ENCODE measurements at regions not wholly inside any gene's neighbourhood (a gene's known extent, or its start where the extent isn't known, plus 50 kb on each side); places are given as distances from the start of the nearest gene placed in this dataset.

- H2BK5ac ChIP-seq (ENCODE audit: low read depth, low read length, poor library complexity, severe bottlenecking), result no peak overlapping the region
- H3K4me1 ChIP-seq (ENCODE audit: control insufficient read depth, insufficient read depth, low read depth, low read length), result no peaks in the 10 kb centered on the region
- no peak overlapping the region for H2AFZ ChIP-seq (ENCODE audit: low read depth, low read length)
- no peak overlapping the region for H3K9ac ChIP-seq (ENCODE audit: low read length)
- H2AK5ac ChIP-seq (ENCODE audit: low read length, severe bottlenecking), result no peak overlapping the region
- no peak overlapping the region for H3K4me3 ChIP-seq (ENCODE audit: insufficient read depth in 1 of 2, low read depth in 1 of 2, low read length in 2 of 2)
- no peak overlapping the region for H3K27ac ChIP-seq (ENCODE audit: low read length, poor library complexity, severe bottlenecking)
- H2BK120ac ChIP-seq (ENCODE audit: low read depth, low read length), result no peak overlapping the region
- no peak overlapping the region for H4K91ac ChIP-seq (ENCODE audit: low read length)
- no CpG with 5 or more reads among the region's 3 CpGs for WGBS
- H3K9me3 ChIP-seq (ENCODE audit: control insufficient read depth, low read length), result no peaks in the 10 kb centered on the region
- H3K36me3 ChIP-seq (ENCODE audit: control insufficient read depth in 1 of 2, insufficient read depth in 2 of 2, low read depth in 1 of 2, low read length in 2 of 2), result no peaks in the 10 kb centered on the region
- no peak for DNase-seq
- H3K18ac ChIP-seq (ENCODE audit: low read depth in 1 of 2, low read length in 2 of 2), result no peak overlapping the region
- H4K8ac ChIP-seq (ENCODE audit: low read length), result no peak overlapping the region
- H3K79me1 ChIP-seq (replicated peaks; ENCODE audit: low read length, poor library complexity, severe bottlenecking), result no peaks in the 10 kb centered on the region
- no peak overlapping the region for H3K4me2 ChIP-seq (ENCODE audit: low read length, poor library complexity, severe bottlenecking)
- no peak overlapping the region for H3K14ac ChIP-seq (ENCODE audit: low read length in 2 of 2)
- H3K27me3 ChIP-seq (ENCODE audit: control insufficient read depth in 1 of 2, insufficient read depth in 1 of 2, low read length in 2 of 2), result no peaks in the 10 kb centered on the region
- H3K23ac ChIP-seq (ENCODE audit: low read length in 2 of 2), result no peak overlapping the region
- no peak overlapping the region for H2BK12ac ChIP-seq (ENCODE audit: low read length in 2 of 2)
- no peak overlapping the region for H3K4ac ChIP-seq (ENCODE audit: low read depth in 1 of 2, low read length in 2 of 2)
- H2BK15ac ChIP-seq (ENCODE audit: low read depth, poor library complexity, severe bottlenecking), result no peak overlapping the region
Measured at GRCh38 chr2:126531029-126531428, 124.9 kb upstream of the GYPC start.

- H3K4me2 ChIP-seq (ENCODE audit: low read length, poor library complexity, severe bottlenecking), result no peak overlapping the region
- no peak overlapping the region for H4K91ac ChIP-seq (ENCODE audit: low read length)
- H3K36me3 ChIP-seq (ENCODE audit: control insufficient read depth in 1 of 2, insufficient read depth in 2 of 2, low read depth in 1 of 2, low read length in 2 of 2), result no peaks in the 10 kb centered on the region
- no peaks in the 10 kb centered on the region for H3K27me3 ChIP-seq (ENCODE audit: control insufficient read depth in 1 of 2, insufficient read depth in 1 of 2, low read length in 2 of 2)
- no peak overlapping the region for H3K14ac ChIP-seq (ENCODE audit: low read length in 2 of 2)
- no peaks in the 10 kb centered on the region for H3K79me1 ChIP-seq (replicated peaks; ENCODE audit: low read length, poor library complexity, severe bottlenecking)
- H2AFZ ChIP-seq (ENCODE audit: low read depth, low read length), result no peak overlapping the region
- H2BK5ac ChIP-seq (ENCODE audit: low read depth, low read length, poor library complexity, severe bottlenecking), result no peak overlapping the region
- no peak overlapping the region for H2AK5ac ChIP-seq (ENCODE audit: low read length, severe bottlenecking)
- H3K23ac ChIP-seq (ENCODE audit: low read length in 2 of 2), result no peak overlapping the region
- no peak overlapping the region for H3K4ac ChIP-seq (ENCODE audit: low read depth in 1 of 2, low read length in 2 of 2)
- H3K18ac ChIP-seq (ENCODE audit: low read depth in 1 of 2, low read length in 2 of 2), result no peak overlapping the region
- no peak overlapping the region for H2BK120ac ChIP-seq (ENCODE audit: low read depth, low read length)
- H3K4me1 ChIP-seq (ENCODE audit: control insufficient read depth, insufficient read depth, low read depth, low read length), result no peaks in the 10 kb centered on the region
- H3K27ac ChIP-seq (ENCODE audit: low read length, poor library complexity, severe bottlenecking), result no peak overlapping the region
- H2BK12ac ChIP-seq (ENCODE audit: low read length in 2 of 2), result no peak overlapping the region
- H3K4me3 ChIP-seq (ENCODE audit: insufficient read depth in 1 of 2, low read depth in 1 of 2, low read length in 2 of 2), result no peak overlapping the region
- no peak for DNase-seq
- no peak overlapping the region for H3K9ac ChIP-seq (ENCODE audit: low read length)
- no peak overlapping the region for H2BK15ac ChIP-seq (ENCODE audit: low read depth, poor library complexity, severe bottlenecking)
- H3K9me3 ChIP-seq (ENCODE audit: control insufficient read depth, low read length), result peaks cover 5% of the 10 kb centered on the region
- no peak overlapping the region for H4K8ac ChIP-seq (ENCODE audit: low read length)
- 77% methylated on average over 6 of the region's 6 CpGs for WGBS
Measured at GRCh38 chr2:126534478-126534877, 121.5 kb upstream of the GYPC start.

- no peak overlapping the region for H3K4me3 ChIP-seq (ENCODE audit: insufficient read depth in 1 of 2, low read depth in 1 of 2, low read length in 2 of 2)
- no peak overlapping the region for H2BK15ac ChIP-seq (ENCODE audit: low read depth, poor library complexity, severe bottlenecking)
- H2BK120ac ChIP-seq (ENCODE audit: low read depth, low read length), result no peak overlapping the region
- no peak overlapping the region for H2BK12ac ChIP-seq (ENCODE audit: low read length in 2 of 2)
- H3K4ac ChIP-seq (ENCODE audit: low read depth in 1 of 2, low read length in 2 of 2), result no peak overlapping the region
- H3K4me1 ChIP-seq (ENCODE audit: control insufficient read depth, insufficient read depth, low read depth, low read length), result no peaks in the 10 kb centered on the region
- 91% methylated on average over 6 of the region's 6 CpGs for WGBS
- H3K18ac ChIP-seq (ENCODE audit: low read depth in 1 of 2, low read length in 2 of 2), result no peak overlapping the region
- no peaks in the 10 kb centered on the region for H3K27me3 ChIP-seq (ENCODE audit: control insufficient read depth in 1 of 2, insufficient read depth in 1 of 2, low read length in 2 of 2)
- H3K23ac ChIP-seq (ENCODE audit: low read length in 2 of 2), result no peak overlapping the region
- H2AFZ ChIP-seq (ENCODE audit: low read depth, low read length), result no peak overlapping the region
- no peak for DNase-seq
- H3K9ac ChIP-seq (ENCODE audit: low read length), result no peak overlapping the region
- no peaks in the 10 kb centered on the region for H3K36me3 ChIP-seq (ENCODE audit: control insufficient read depth in 1 of 2, insufficient read depth in 2 of 2, low read depth in 1 of 2, low read length in 2 of 2)
- H3K79me1 ChIP-seq (replicated peaks; ENCODE audit: low read length, poor library complexity, severe bottlenecking), result no peaks in the 10 kb centered on the region
- H3K27ac ChIP-seq (ENCODE audit: low read length, poor library complexity, severe bottlenecking), result no peak overlapping the region
- H3K4me2 ChIP-seq (ENCODE audit: low read length, poor library complexity, severe bottlenecking), result no peak overlapping the region
- H3K9me3 ChIP-seq (ENCODE audit: control insufficient read depth, low read length), result peaks cover 8% of the 10 kb centered on the region
- H2BK5ac ChIP-seq (ENCODE audit: low read depth, low read length, poor library complexity, severe bottlenecking), result no peak overlapping the region
- H2AK5ac ChIP-seq (ENCODE audit: low read length, severe bottlenecking), result no peak overlapping the region
- no peak overlapping the region for H4K91ac ChIP-seq (ENCODE audit: low read length)
- no peak overlapping the region for H3K14ac ChIP-seq (ENCODE audit: low read length in 2 of 2)
- no peak overlapping the region for H4K8ac ChIP-seq (ENCODE audit: low read length)
Measured at GRCh38 chr2:126535408-126535807, 120.5 kb upstream of the GYPC start.

- Histone ChIP-seq H3K23ac (ENCODE audit: low read length in 2 of 2) (no peak overlapping the region), H3K9me3 (ENCODE audit: control insufficient read depth, low read length) (peaks cover 10% of the 10 kb centered on the region), H3K9ac (ENCODE audit: low read length) (no peak overlapping the region), H4K91ac (ENCODE audit: low read length) (no peak overlapping the region), H3K36me3 (ENCODE audit: control insufficient read depth in 1 of 2, insufficient read depth in 2 of 2, low read depth in 1 of 2, low read length in 2 of 2) (no peaks in the 10 kb centered on the region), H2BK120ac (ENCODE audit: low read depth, low read length) (no peak overlapping the region), H2BK12ac (ENCODE audit: low read length in 2 of 2) (no peak overlapping the region), H2AFZ (ENCODE audit: low read depth, low read length) (no peak overlapping the region), H2BK5ac (ENCODE audit: low read depth, low read length, poor library complexity, severe bottlenecking) (no peak overlapping the region), H3K27me3 (ENCODE audit: control insufficient read depth in 1 of 2, insufficient read depth in 1 of 2, low read length in 2 of 2) (no peaks in the 10 kb centered on the region), H3K4me3 (ENCODE audit: insufficient read depth in 1 of 2, low read depth in 1 of 2, low read length in 2 of 2) (no peak overlapping the region), H3K79me1 (replicated peaks; ENCODE audit: low read length, poor library complexity, severe bottlenecking) (no peaks in the 10 kb centered on the region), H3K18ac (ENCODE audit: low read depth in 1 of 2, low read length in 2 of 2) (no peak overlapping the region), H3K14ac (ENCODE audit: low read length in 2 of 2) (no peak overlapping the region), H2AK5ac (ENCODE audit: low read length, severe bottlenecking) (no peak overlapping the region), H3K4ac (ENCODE audit: low read depth in 1 of 2, low read length in 2 of 2) (no peak overlapping the region), H3K4me2 (ENCODE audit: low read length, poor library complexity, severe bottlenecking) (no peak overlapping the region), H3K27ac (ENCODE audit: low read length, poor library complexity, severe bottlenecking) (no peak overlapping the region), H3K4me1 (ENCODE audit: control insufficient read depth, insufficient read depth, low read depth, low read length) (no peaks in the 10 kb centered on the region), H4K8ac (ENCODE audit: low read length) (no peak overlapping the region), H2BK15ac (ENCODE audit: low read depth, poor library complexity, severe bottlenecking) (no peak overlapping the region)
- DNase-seq, result no peak
Measured at GRCh38 chr2:126536605-126537200, 119.3 kb upstream of the GYPC start.
